Fibroblast of lung (primary cell): ENCODE measurements at regions not wholly inside any gene's neighbourhood (a gene's known extent, or its start where the extent isn't known, plus 50 kb on each side); places are given as distances from the start of the nearest gene placed in this dataset.

Source experiments
- DNase-seq, 2 donors: peaks; one replicate each; pipeline versions ENCODE4 v3.0.0 to v3.0.0-alpha.2; 2010; ENCODE audit warnings: low read depth in 2 of 2
- H2AFZ ChIP-seq: 2 replicates; pipeline ENCODE4 v1.5.1; 2012; ENCODE audit warnings: low read length, control low read depth, inconsistent platforms
- H3K27ac ChIP-seq: 2 replicates; pipeline ENCODE4 v1.5.1; 2011; ENCODE audit warnings: low read length, control low read depth; ENCODE audit not compliant: insufficient read depth
- H3K27me3 ChIP-seq: 2 replicates; pipeline ENCODE4 v1.5.1; 2011; ENCODE audit warnings: mild to moderate bottlenecking, low read length; ENCODE audit not compliant: control insufficient read depth, insufficient read depth
- H3K36me3 ChIP-seq: 2 replicates; pipeline ENCODE4 v1.5.1; 2011; ENCODE audit warnings: low read length; ENCODE audit not compliant: control insufficient read depth, insufficient read depth
- H3K4me1 ChIP-seq: 2 replicates; pipeline ENCODE4 v1.5.1; 2011; ENCODE audit warnings: low read length; ENCODE audit not compliant: control insufficient read depth, insufficient read depth; ENCODE audit errors: extremely low read depth
- H3K4me2 ChIP-seq: 2 replicates; pipeline ENCODE4 v1.5.1; 2011; ENCODE audit warnings: low read length, control low read depth; ENCODE audit not compliant: insufficient read depth; ENCODE audit errors: extremely low read depth
- H3K4me3 ChIP-seq, 4 experiments: fragments of 200-600 bp in 1 of 4; sonication (generic) in 1 of 4; replicated peaks in 1 of 4; 2 replicates each; pipeline ENCODE4 v1.5.1; 2011 to 2016; ENCODE audit warnings: low read length in 4 of 4, low read depth in 3 of 4, mild to moderate bottlenecking in 3 of 4, control low read depth in 2 of 4, inconsistent platforms in 1 of 4, mixed read lengths in 1 of 4; ENCODE audit not compliant: insufficient read depth in 1 of 4; ENCODE audit errors: control extremely low read depth in 1 of 4
- H3K79me2 ChIP-seq: 2 replicates; pipeline ENCODE4 v1.5.1; 2012; ENCODE audit warnings: mild to moderate bottlenecking, low read length, inconsistent platforms; ENCODE audit not compliant: control insufficient read depth, insufficient read depth
- H3K9ac ChIP-seq: 2 replicates; pipeline ENCODE4 v1.5.1; 2011; ENCODE audit warnings: mild to moderate bottlenecking, low read length, control low read depth; ENCODE audit not compliant: insufficient read depth
- H3K9me3 ChIP-seq: 2 replicates; pipeline ENCODE4 v1.5.1; 2012; ENCODE audit warnings: low read depth, low read length; ENCODE audit not compliant: control insufficient read depth, insufficient read depth
- H4K20me1 ChIP-seq: 2 replicates; pipeline ENCODE4 v1.5.1; 2011; ENCODE audit warnings: low read length; ENCODE audit not compliant: control insufficient read depth, insufficient read depth; ENCODE audit errors: extremely low read depth
- CTCF ChIP-seq, 2 donors: IDR thresholded peaks in 1 of 2; conservative IDR thresholded peaks in 1 of 2; 1 replicate in 1 of 2; 2 replicates in 1 of 2; pipeline ENCODE4 v1.5.1; 2011 to 2012; ENCODE audit warnings: low read length in 2 of 2, control low read depth in 1 of 2, inconsistent platforms in 1 of 2, low read depth in 1 of 2, mild to moderate bottlenecking in 1 of 2
- EZH2 ChIP-seq: IDR thresholded peaks from 2 replicates; pipeline ENCODE4 v1.5.1; 2012; ENCODE audit warnings: low read length, control low read depth, mild to moderate bottlenecking; ENCODE audit errors: missing control alignments

DNA sequence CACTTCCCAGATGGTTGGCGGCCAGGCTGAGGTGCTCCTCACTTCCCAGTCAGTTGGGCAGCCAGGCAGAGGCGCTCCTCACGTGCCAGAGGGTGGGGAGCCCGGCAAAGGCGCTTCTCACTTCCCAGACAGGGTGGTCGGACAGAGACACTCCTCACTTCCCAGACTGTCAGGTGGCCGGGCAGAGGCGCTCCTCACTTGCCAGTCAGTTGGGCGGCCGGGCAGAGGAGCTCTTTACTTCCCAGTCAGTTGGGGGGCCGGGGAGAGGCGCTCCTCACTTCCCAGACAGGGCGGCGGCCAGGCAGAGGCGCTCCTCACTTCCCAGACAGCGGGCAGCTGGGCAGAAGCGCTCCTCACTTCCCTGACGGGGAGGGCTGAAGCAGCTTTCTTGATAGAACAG is 143.0 kb upstream of the ARID2 start:
- TF ChIP-seq EZH2 (no peak), CTCF (conservative IDR thresholded peaks at IDR 0.05 in 1 of 2, IDR thresholded peaks at IDR 0.05 in 1 of 2; ENCODE audit: low read depth in 1 of 2, low read length in 2 of 2) (no peak)
- Histone ChIP-seq H3K27me3 (no peaks in the 10 kb centered on the region), H3K9ac (no peak overlapping the region), H3K9me3 (no peaks in the 10 kb centered on the region), H3K79me2 (no peaks in the 10 kb centered on the region), H4K20me1 (no peaks in the 10 kb centered on the region), H2AFZ (no peak overlapping the region), H3K4me2 (no peak overlapping the region), H3K27ac (no peak overlapping the region), H3K4me3 (no peak overlapping the region), H3K4me1 (no peaks in the 10 kb centered on the region), H3K36me3 (no peaks in the 10 kb centered on the region)
- DNase-seq = no peak

DNA sequence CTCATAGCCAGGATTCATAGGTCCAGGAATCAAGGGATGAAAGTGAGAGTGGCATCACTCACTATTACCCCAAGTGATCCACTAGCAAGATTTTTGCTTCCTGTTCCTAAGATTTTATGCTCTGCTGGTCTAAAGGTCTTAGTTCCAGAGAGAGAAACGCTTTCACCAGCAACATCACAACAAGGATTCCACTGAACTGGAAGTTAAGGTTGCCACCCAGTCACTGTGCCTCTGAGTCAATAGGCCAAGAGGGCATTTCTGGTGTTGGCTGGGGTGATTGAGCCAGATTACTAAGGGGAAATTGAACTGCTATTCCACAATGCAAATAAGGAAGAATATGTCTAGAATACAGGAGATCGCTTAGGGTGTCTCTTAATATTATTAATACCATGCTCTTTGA is 142.5 kb upstream of the ARID2 start:
- Histone ChIP-seq H3K9ac (no peak overlapping the region), H3K9me3 (no peaks in the 10 kb centered on the region)

GRCh38 chr12:45587877-45588533 is 141.5 kb upstream of the ARID2 start:
- no peak for DNase-seq
- Histone ChIP-seq H3K27me3 (no peaks in the 10 kb centered on the region), H2AFZ (no peak overlapping the region), H3K4me1 (no peaks in the 10 kb centered on the region), H3K9ac (no peak overlapping the region), H3K9me3 (no peaks in the 10 kb centered on the region), H3K4me3 (no peak overlapping the region), H4K20me1 (no peaks in the 10 kb centered on the region), H3K79me2 (no peaks in the 10 kb centered on the region), H3K4me2 (no peak overlapping the region), H3K27ac (no peak overlapping the region), H3K36me3 (no peaks in the 10 kb centered on the region)
- TF ChIP-seq CTCF (conservative IDR thresholded peaks at IDR 0.05 in 1 of 2, IDR thresholded peaks at IDR 0.05 in 1 of 2; ENCODE audit: low read depth in 1 of 2, low read length in 2 of 2) (no peak), EZH2 (no peak)

More for the DNA sequence above, 142.5 kb upstream of the ARID2 start:
- H3K27ac ChIP-seq = no peak overlapping the region
- no peak for DNase-seq
- no peaks in the 10 kb centered on the region for H4K20me1 ChIP-seq
- H3K27me3 ChIP-seq = no peaks in the 10 kb centered on the region
- no peak overlapping the region for H3K4me3 ChIP-seq
- H3K79me2 ChIP-seq = no peaks in the 10 kb centered on the region
- H3K4me2 ChIP-seq = no peak overlapping the region
- TF ChIP-seq CTCF (conservative IDR thresholded peaks at IDR 0.05 in 1 of 2, IDR thresholded peaks at IDR 0.05 in 1 of 2; ENCODE audit: low read depth in 1 of 2, low read length in 2 of 2) = no peak
- TF ChIP-seq EZH2 = no peak
- no peaks in the 10 kb centered on the region for H3K36me3 ChIP-seq
- no peaks in the 10 kb centered on the region for H3K4me1 ChIP-seq
- no peak overlapping the region for H2AFZ ChIP-seq
